ENCODE measurements at regions not wholly inside any gene's neighbourhood (a gene's known extent, or its start where the extent isn't known, plus 50 kb on each side); places are given as distances from the start of the nearest gene placed in this dataset.
A peak's percentile ranks its signal among the peaks of the same experiment; 100 is the strongest.

DNA sequence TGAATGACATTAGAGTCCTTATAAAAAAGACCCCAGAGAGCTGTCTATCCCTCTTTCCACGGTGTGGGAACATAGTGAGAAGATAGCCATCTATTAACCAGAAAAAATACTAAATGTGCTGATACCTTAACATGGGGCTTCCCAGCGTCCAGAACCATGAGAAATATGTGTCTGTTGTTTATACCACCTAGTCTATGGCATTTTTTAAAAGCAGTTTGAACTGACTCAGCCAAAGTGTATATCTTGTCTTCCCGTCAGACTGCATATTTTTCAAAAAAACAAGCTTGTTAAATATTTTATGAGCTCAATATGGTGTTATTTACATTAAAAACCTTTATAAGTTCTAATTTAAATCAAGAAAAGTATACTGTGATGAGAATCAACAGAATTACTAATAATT lies 255.3 kb downstream of the HGF start:
- DNase-seq (ENCODE audit: low spot score), result no peak
- TF ChIP-seq, protein P1, sequence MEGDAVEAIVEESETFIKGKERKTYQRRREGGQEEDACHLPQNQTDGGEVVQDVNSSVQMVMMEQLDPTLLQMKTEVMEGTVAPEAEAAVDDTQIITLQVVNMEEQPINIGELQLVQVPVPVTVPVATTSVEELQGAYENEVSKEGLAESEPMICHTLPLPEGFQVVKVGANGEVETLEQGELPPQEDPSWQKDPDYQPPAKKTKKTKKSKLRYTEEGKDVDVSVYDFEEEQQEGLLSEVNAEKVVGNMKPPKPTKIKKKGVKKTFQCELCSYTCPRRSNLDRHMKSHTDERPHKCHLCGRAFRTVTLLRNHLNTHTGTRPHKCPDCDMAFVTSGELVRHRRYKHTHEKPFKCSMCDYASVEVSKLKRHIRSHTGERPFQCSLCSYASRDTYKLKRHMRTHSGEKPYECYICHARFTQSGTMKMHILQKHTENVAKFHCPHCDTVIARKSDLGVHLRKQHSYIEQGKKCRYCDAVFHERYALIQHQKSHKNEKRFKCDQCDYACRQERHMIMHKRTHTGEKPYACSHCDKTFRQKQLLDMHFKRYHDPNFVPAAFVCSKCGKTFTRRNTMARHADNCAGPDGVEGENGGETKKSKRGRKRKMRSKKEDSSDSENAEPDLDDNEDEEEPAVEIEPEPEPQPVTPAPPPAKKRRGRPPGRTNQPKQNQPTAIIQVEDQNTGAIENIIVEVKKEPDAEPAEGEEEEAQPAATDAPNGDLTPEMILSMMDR (conservative IDR thresholded peaks at IDR 0.05; ENCODE audit: low read depth), result no peak
- H3K27ac ChIP-seq, result no peak overlapping the region
- POLR2A ChIA-PET (ENCODE audit: low non-redundant PET), result no interaction called here
- CTCF ChIA-PET, result no interaction called here

DNA sequence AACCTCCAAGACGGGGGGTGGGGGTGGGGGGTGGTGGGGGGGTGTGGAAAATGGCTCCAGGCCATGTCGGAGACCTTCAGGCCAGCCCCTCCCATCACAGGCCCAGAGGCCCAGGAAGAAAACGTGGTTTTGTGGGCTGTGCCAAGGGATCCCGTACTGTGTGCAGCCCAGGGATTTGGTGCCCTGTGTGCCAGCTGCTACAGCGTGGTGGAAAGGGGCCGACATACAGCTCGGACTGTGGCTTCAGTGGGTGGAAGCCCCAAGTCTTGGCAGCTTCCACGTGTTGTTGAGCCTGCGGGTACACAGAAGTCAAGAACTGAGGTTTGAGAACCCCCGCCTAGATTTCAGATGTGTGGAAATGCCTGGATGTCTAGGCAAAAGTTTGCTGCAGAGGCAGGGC lies 259.7 kb downstream of the HGF start:
- DNase-seq (ENCODE audit: low spot score), result no peak
- TF ChIP-seq, protein P1 (conservative IDR thresholded peaks at IDR 0.05; ENCODE audit: low read depth), result no peak
- ChIA-PET POLR2A (ENCODE audit: low non-redundant PET) (no interaction called here), CTCF (no interaction called here)
- no peak overlapping the region for H3K27ac ChIP-seq

DNA sequence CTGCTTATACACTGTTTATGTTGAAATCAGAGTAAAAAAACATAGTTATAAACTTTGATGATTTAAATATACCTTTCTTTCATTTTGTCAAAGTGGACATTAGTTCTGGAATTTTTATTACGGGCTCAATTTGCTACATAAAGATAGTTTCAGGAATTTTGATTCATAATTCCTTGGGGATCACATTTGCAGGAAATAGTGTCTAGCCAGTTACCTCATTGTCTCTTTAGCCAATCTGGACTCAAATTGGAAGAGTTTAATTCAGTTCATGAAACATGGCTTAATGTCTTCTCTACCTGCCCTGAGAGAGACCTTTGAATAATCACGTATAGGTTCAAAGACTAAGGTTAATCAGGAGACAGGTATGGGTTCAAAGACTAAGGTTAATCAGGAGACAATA lies 262.6 kb downstream of the HGF start:
- no peak overlapping the region for H3K27ac ChIP-seq
- ChIA-PET POLR2A (ENCODE audit: low non-redundant PET) (no interaction called here), CTCF (interaction anchor here (0.6 to 1.0 kb wide), 3 partner anchors 208 to 727 kb away, joined by 3 read pairs; no protein-coding TSS in a partner anchor)
- DNase-seq (ENCODE audit: low spot score), result no peak
- TF ChIP-seq, protein P1 (conservative IDR thresholded peaks at IDR 0.05; ENCODE audit: low read depth), result no peak

DNA sequence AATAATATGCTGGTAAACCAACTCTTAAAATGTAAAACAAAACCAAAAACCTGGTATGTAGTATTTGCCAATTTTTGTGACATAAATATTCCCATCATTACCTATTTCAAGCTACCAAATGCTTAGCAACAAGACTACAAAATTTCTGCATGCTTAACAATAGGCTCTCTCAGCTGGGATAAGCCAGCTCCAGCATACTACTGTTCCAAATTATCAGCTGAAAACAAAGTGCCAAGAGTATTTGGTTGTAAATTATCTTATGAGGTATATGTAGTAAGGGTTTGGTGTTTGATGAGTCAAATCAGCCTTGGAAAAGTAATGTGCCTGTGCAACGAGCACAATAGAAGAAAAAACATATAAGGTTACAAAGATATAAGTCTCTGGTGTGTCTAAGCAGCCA lies 263.2 kb downstream of the HGF start:
- ChIA-PET POLR2A (ENCODE audit: low non-redundant PET) (no interaction called here), CTCF (no interaction called here)

DNA sequence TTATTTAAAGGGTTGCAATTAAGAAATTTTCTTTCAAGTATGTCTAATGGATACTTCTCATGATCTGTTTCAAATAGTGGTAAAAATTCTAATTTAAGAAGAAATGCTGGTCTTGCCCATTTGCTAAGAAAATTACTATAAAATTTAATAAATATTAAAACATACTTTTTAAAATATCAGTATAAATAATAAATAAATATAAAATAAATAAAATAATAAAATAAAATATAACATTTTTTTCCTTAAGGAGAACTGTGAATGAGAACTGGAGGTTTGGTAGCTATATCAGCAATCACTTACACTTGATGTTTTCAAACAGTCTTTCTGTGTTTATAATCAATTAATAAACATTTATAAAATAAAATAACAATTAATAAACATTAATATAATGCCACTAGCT lies 266.1 kb downstream of the HGF start:
- H3K27ac ChIP-seq, result no peak overlapping the region
- CTCF ChIA-PET, result interaction anchor here (0.7 kb wide), 1 partner anchor 212 kb away, joined by 6 read pairs; no protein-coding TSS in a partner anchor
- DNase-seq (ENCODE audit: low spot score), result no peak
- POLR2A ChIA-PET (ENCODE audit: low non-redundant PET), result no interaction called here
- TF ChIP-seq, protein P1 (conservative IDR thresholded peaks at IDR 0.05; ENCODE audit: low read depth), result no peak

More for the DNA sequence above, 263.2 kb downstream of the HGF start:
- DNase-seq (ENCODE audit: low spot score), result no peak
- H3K27ac ChIP-seq, result no peak overlapping the region
- TF ChIP-seq, protein P1 (conservative IDR thresholded peaks at IDR 0.05; ENCODE audit: low read depth), result no peak

DNA sequence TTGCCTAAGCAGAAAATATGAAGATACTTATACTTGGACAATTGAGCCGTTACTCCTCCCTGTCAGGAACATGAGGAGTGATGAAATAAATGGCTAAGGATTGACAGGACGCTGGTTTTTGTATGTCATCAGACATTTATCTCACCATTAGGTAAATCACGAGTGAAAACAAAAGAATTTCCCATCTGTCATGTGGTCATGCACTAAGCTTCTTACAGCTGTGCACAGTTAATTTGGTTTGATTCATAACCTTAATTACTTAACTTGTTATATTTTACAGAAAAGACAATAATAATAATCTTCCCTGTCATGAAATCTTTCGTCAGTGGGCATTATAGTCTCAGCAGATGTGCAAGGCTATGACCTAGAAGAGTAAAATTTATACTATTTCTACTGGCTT lies 266.5 kb downstream of the HGF start:
- CTCF ChIA-PET, result no interaction called here
- no peak for DNase-seq (ENCODE audit: low spot score)
- no peak overlapping the region for H3K27ac ChIP-seq
- TF ChIP-seq, protein P1 (conservative IDR thresholded peaks at IDR 0.05; ENCODE audit: low read depth), result no peak
- POLR2A ChIA-PET (ENCODE audit: low non-redundant PET), result no interaction called here

DNA sequence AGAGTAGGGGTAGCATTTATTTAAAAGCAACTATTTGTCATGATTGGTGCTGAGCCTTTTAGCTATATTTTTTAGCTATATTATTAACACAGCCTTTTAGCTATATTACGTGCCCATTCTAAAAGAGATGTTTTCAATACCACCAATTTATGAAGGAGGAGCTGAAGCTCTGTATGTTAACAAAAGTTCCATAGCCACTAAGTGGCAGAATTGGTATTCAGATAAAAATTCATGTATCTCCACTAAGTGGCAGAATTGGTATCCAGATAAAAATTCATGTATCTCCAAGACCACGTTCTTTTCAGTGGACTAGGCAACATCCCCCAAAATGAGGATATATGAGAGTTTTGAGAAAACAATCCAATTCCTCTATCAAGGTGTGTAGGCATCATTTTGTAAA lies 268.6 kb downstream of the HGF start:
- ChIA-PET CTCF (interaction anchor here (0.6 to 2.5 kb wide), 2 partner anchors 214 to 959 kb away, joined by 3 to 8 read pairs; no protein-coding TSS in a partner anchor), POLR2A (ENCODE audit: low non-redundant PET) (no interaction called here)
- no peak for DNase-seq (ENCODE audit: low spot score)
- no peak overlapping the region for H3K27ac ChIP-seq
- TF ChIP-seq, protein P1 (conservative IDR thresholded peaks at IDR 0.05; ENCODE audit: low read depth), result peak; percentile 35
